Stimulated activated CD8-positive, alpha-beta memory T cell treated with anti-CD3 and anti-CD28 coated beads, Interleukin-4, amount 100 ng/mL, for 4 hours (primary cell): ENCODE measurements at regions not wholly inside any gene's neighbourhood (a gene's known extent, or its start where the extent isn't known, plus 50 kb on each side); places are given as distances from the start of the nearest gene placed in this dataset.

Experiments used
- DNase-seq, 2 donors: peaks; one replicate each; pipeline ENCODE4 v3.0.0-alpha.2; 2020; ENCODE audit warnings: low read depth in 2 of 2, low spot score in 1 of 2

GRCh38 chr13:99862244-99862643 lies 109.3 kb downstream of the ZIC5 start:
- no peak for DNase-seq

- no peak for DNase-seq
Observed at GRCh38 chr13:99861771-99862170, 109.8 kb downstream of the ZIC5 start.

- no peak for DNase-seq
Observed at GRCh38 chr13:99860745-99861144, 110.8 kb downstream of the ZIC5 start.

- DNase-seq = peak in 1 of 2 donors; percentile 21
Observed at GRCh38 chr13:99859178-99860177, 112.1 kb downstream of the ZIC5 start.

- no peak for DNase-seq
Observed at GRCh38 chr13:99857738-99858137, 113.8 kb downstream of the ZIC5 start.

- no peak for DNase-seq
Observed at GRCh38 chr13:99855526-99856420, 115.8 kb downstream of the ZIC5 start.

- DNase-seq = no peak
Observed at GRCh38 chr13:99854366-99854765, 117.2 kb downstream of the ZIC5 start.

- no peak for DNase-seq
Observed at GRCh38 chr13:99847318-99847750, 124.2 kb downstream of the ZIC5 start.

- no peak for DNase-seq
Observed at GRCh38 chr13:99845161-99845874, 126.2 kb downstream of the ZIC5 start.

- DNase-seq = no peak
Observed at GRCh38 chr13:99844421-99844820, 127.1 kb downstream of the ZIC5 start.

- no peak for DNase-seq
Observed at GRCh38 chr13:99843872-99844271, 127.7 kb downstream of the ZIC5 start.

GRCh38 chr13:99842405-99842804 lies 129.2 kb downstream of the ZIC5 start:
- DNase-seq = no peak

GRCh38 chr13:99836291-99836690 lies 135.3 kb downstream of the ZIC5 start:
- DNase-seq = no peak

- no peak for DNase-seq
Observed at GRCh38 chr13:99835442-99835841, 136.1 kb downstream of the ZIC5 start.

GRCh38 chr13:99834246-99834645 lies 137.3 kb downstream of the ZIC5 start:
- no peak for DNase-seq

- no peak for DNase-seq
Observed at GRCh38 chr13:99832347-99832746, 139.2 kb downstream of the ZIC5 start.

- no peak for DNase-seq
Observed at GRCh38 chr13:99830931-99831330, 140.6 kb downstream of the ZIC5 start.

- no peak for DNase-seq
Observed at GRCh38 chr13:99829593-99830239, 141.9 kb downstream of the ZIC5 start.

GRCh38 chr13:99829161-99829560 lies 142.4 kb downstream of the ZIC5 start:
- no peak for DNase-seq

- DNase-seq = no peak
Observed at GRCh38 chr13:99828735-99829134, 142.8 kb downstream of the ZIC5 start.

GRCh38 chr13:99828123-99828522 lies 143.4 kb downstream of the ZIC5 start:
- no peak for DNase-seq
